SK-N-SH (cell line): ENCODE measurements at regions not wholly inside any gene's neighbourhood (a gene's known extent, or its start where the extent isn't known, plus 50 kb on each side); places are given as distances from the start of the nearest gene placed in this dataset.

Source experiments
- CTCF ChIA-PET: fragments of 300-600, 350-600 bp; formaldehyde crosslinking; extraction: SDS; loops from one replicate; lab custom pipeline; 2021; lab: Yijun Ruan, JAX
- POLR2A ChIA-PET: fragments of 350-600 bp; sonication (Branson Sonifier 250); formaldehyde crosslinking; extraction: SDS; loops from one replicate; lab custom pipeline; 2020; ENCODE audit warnings: antibody characterized with exemption, inconsistent platforms; lab: Yijun Ruan, JAX
- DNase-seq: peaks from one replicate; pipeline ENCODE4 v3.0.0; 2012
- H2AFZ ChIP-seq: fragments of 200-600 bp; sonication (generic); 2 replicates; pipeline ENCODE4 v1.8.1; 2016; ENCODE audit warnings: antibody characterized with exemption, mild to moderate bottlenecking, low read depth
- H3F3A ChIP-seq: fragments of 200-600 bp; sonication (generic); replicated peaks from 2 replicates; pipeline ENCODE3; 2016; ENCODE audit warnings: antibody characterized with exemption, mild to moderate bottlenecking; ENCODE audit not compliant: insufficient read depth
- H3K27ac ChIP-seq, 2 experiments: fragments of 200-500 bp in 1 of 2; fragments of 200-600 bp in 1 of 2; sonication (Bioruptor generic) in 1 of 2; sonication (generic), shearing (Covaris generic) in 1 of 2; 2 replicates each; pipeline versions ENCODE4 v1.5.1 to v1.6.1; 2014 to 2016; ENCODE audit warnings: low read depth in 2 of 2, inconsistent platforms in 1 of 2, low read length in 1 of 2, mild to moderate bottlenecking in 1 of 2, mixed read lengths in 1 of 2
- H3K27me3 ChIP-seq: fragments of 200-600 bp; sonication (generic), shearing (Covaris generic); 2 replicates; pipeline ENCODE4 v1.6.1; 2016; ENCODE audit warnings: mixed run types; ENCODE audit not compliant: insufficient read depth
- H3K36me3 ChIP-seq, 2 experiments: fragments of 200-500 bp in 1 of 2; fragments of 200-600 bp in 1 of 2; sonication (Bioruptor generic) in 1 of 2; sonication (generic) in 1 of 2; replicated peaks in 1 of 2; 2 replicates each; pipeline versions ENCODE3 to v1.5.1; 2014 to 2016; ENCODE audit warnings: low read length in 1 of 2, mild to moderate bottlenecking in 1 of 2; ENCODE audit not compliant: insufficient read depth in 2 of 2, control insufficient read depth in 1 of 2
- H3K4me1 ChIP-seq, 2 experiments: fragments of 200-500 bp in 1 of 2; fragments of 200-600 bp in 1 of 2; sonication (Bioruptor generic) in 1 of 2; sonication (generic), shearing (Covaris generic) in 1 of 2; 2 replicates each; pipeline versions ENCODE4 v1.5.1 to v1.6.1; 2014 to 2016; ENCODE audit warnings: low read depth in 1 of 2, low read length in 1 of 2, mixed run types in 1 of 2; ENCODE audit not compliant: insufficient read depth in 2 of 2, control insufficient read depth in 1 of 2
- H3K4me2 ChIP-seq: fragments of 200-600 bp; sonication (generic), shearing (Covaris generic); 2 replicates; pipeline ENCODE4 v1.6.1; 2017; ENCODE audit warnings: mixed run types
- H3K4me3 ChIP-seq, 2 experiments: fragments of 200-500 bp in 1 of 2; fragments of 200-600 bp in 1 of 2; sonication (Bioruptor generic) in 1 of 2; sonication (generic), shearing (Covaris generic) in 1 of 2; 2 replicates each; pipeline versions ENCODE4 v1.5.1 to v1.8.1; 2014 to 2016; ENCODE audit warnings: low read depth in 2 of 2, inconsistent platforms in 1 of 2, low read length in 1 of 2, mild to moderate bottlenecking in 1 of 2, mixed read lengths in 1 of 2, moderate library complexity in 1 of 2
- H3K79me2 ChIP-seq: fragments of 200-600 bp; sonication (generic); 2 replicates; pipeline ENCODE4 v1.8.1; 2017; ENCODE audit warnings: mild to moderate bottlenecking; ENCODE audit not compliant: insufficient read depth
- H3K9ac ChIP-seq: fragments of 200-600 bp; sonication (generic); 2 replicates; pipeline ENCODE4 v1.6.1; 2017; ENCODE audit warnings: mixed run types
- H3K9me2 ChIP-seq: fragments of 200-600 bp; sonication (generic); 2 replicates; pipeline ENCODE4 v1.6.1; 2017; ENCODE audit warnings: mixed run types
- H3K9me3 ChIP-seq: fragments of 200-600 bp; sonication (generic); 2 replicates; pipeline ENCODE4 v1.6.1; 2017; ENCODE audit warnings: mixed run types, mild to moderate bottlenecking, moderate library complexity
- H4K20me1 ChIP-seq: fragments of 200-600 bp; sonication (generic); 2 replicates; pipeline ENCODE4 v1.6.1; 2017; ENCODE audit warnings: mild to moderate bottlenecking, mixed run types; ENCODE audit not compliant: insufficient read depth
- CHD2 ChIP-seq: fragments of 150-350 bp; IDR thresholded peaks from 2 replicates; pipeline ENCODE4 v1.6.1; 2018; ENCODE audit warnings: low read length; ENCODE audit not compliant: partially characterized antibody
- CTCF ChIP-seq: fragments of 200-600 bp; sonication (generic); IDR thresholded peaks from 2 replicates; pipeline ENCODE4 v1.6.1; 2017; ENCODE audit warnings: antibody characterized with exemption, mild to moderate bottlenecking, moderate library complexity
- ELF1 ChIP-seq: IDR thresholded peaks from 2 replicates; pipeline ENCODE4 v1.4.0; 2012
- FOXM1 ChIP-seq: IDR thresholded peaks from 2 replicates; pipeline ENCODE4 v1.4.0; 2012; ENCODE audit warnings: low read depth, mild to moderate bottlenecking
- GATA2 ChIP-seq: sonication (generic); formaldehyde crosslinking; IDR thresholded peaks from 2 replicates; pipeline ENCODE4 v1.5.0; 2020; ENCODE audit warnings: mild to moderate bottlenecking, missing genetic modification reagents
- IRF3 ChIP-seq: fragments of 150-350 bp; IDR thresholded peaks from 2 replicates; pipeline ENCODE4 v1.6.1; 2016; ENCODE audit warnings: mild to moderate bottlenecking, low read depth, low read length
- MAX ChIP-seq: IDR thresholded peaks from 2 replicates; pipeline ENCODE4 v1.4.0; 2012; ENCODE audit warnings: low read depth
- MXI1 ChIP-seq: IDR thresholded peaks from 2 replicates; pipeline ENCODE4 v1.6.1; 2012; ENCODE audit warnings: mild to moderate bottlenecking, low read depth, low read length, improper control_type of control experiment
- POLR2AphosphoS5 ChIP-seq: IDR thresholded peaks from 2 replicates; pipeline ENCODE4 v1.6.1; 2012; ENCODE audit warnings: low read depth, low read length
- RXRA ChIP-seq: IDR thresholded peaks from 2 replicates; pipeline ENCODE4 v1.4.0; 2012; ENCODE audit warnings: low read depth, mild to moderate bottlenecking, borderline replicate concordance
- SIN3A ChIP-seq: IDR thresholded peaks from 2 replicates; pipeline ENCODE4 v1.6.1; 2012; ENCODE audit warnings: low read depth, mild to moderate bottlenecking, low read length, moderate library complexity, borderline replicate concordance
- SMC3 ChIP-seq: IDR thresholded peaks from 2 replicates; pipeline ENCODE4 v1.6.1; 2012; ENCODE audit warnings: low read depth, low read length, improper control_type of control experiment
- TEAD4 ChIP-seq: IDR thresholded peaks from 2 replicates; pipeline ENCODE4 v1.4.0; 2012; ENCODE audit warnings: mild to moderate bottlenecking, borderline replicate concordance; ENCODE audit not compliant: insufficient read depth
- USF1 ChIP-seq: IDR thresholded peaks from 2 replicates; pipeline ENCODE4 v1.4.0; 2012; ENCODE audit warnings: low read depth, borderline replicate concordance
- USF2 ChIP-seq: fragments of 150-350 bp; IDR thresholded peaks from 2 replicates; pipeline ENCODE4 v1.6.1; 2017; ENCODE audit warnings: antibody characterized with exemption, low read length, low read depth, borderline replicate concordance
- ZBTB33 ChIP-seq: IDR thresholded peaks from 2 replicates; pipeline ENCODE4 v1.4.0; 2012; ENCODE audit warnings: low read depth, borderline replicate concordance
- WGBS: methylation state at CpG from one replicate; pipeline ENCODE4 v1.1.6; 2017; ENCODE audit warnings: low lambda C conversion rate; 5-methylcytosine and 5-hydroxymethylcytosine counted together

- Histone ChIP-seq H3K9me2 (no peaks in the 10 kb centered on the region), H3K4me3 (no peak overlapping the region), H3K36me3 (no peaks in the 10 kb centered on the region), H3K4me1 (no peaks in the 10 kb centered on the region), H2AFZ (no peak overlapping the region), H3K27ac (no peak overlapping the region), H3K9me3 (peaks cover 3% of the 10 kb centered on the region; the same call in 1 of the 2 replicates), H3K4me2 (no peak overlapping the region), H3K9ac (no peak overlapping the region), H3K79me2 (no peaks in the 10 kb centered on the region), H4K20me1 (no peaks in the 10 kb centered on the region), H3F3A (no peaks in the 10 kb centered on the region), H3K27me3 (no peaks in the 10 kb centered on the region)
- peak; percentile 2 for DNase-seq
- 77% methylated on average over 65 of the region's 65 CpGs for WGBS
- ChIA-PET POLR2A (no interaction called here), CTCF (no interaction called here)
- TF ChIP-seq CHD2: no peak
- TF ChIP-seq GATA2 (CRISPR knock-in tag): no peak
- no peak for TF ChIP-seq ELF1
- no peak for TF ChIP-seq SIN3A
- no peak for TF ChIP-seq USF1
- no peak for TF ChIP-seq IRF3
- TF ChIP-seq RXRA: no peak
- no peak for TF ChIP-seq POLR2AphosphoS5
These were observed 637.0 kb downstream of the ZNF716 start for GRCh38 chr7:58086871-58087535.

GRCh38 chr7:58087536-58088190 lies 637.7 kb downstream of the ZNF716 start:
- Histone ChIP-seq H3K79me2 (no peaks in the 10 kb centered on the region), H3K4me1 (no peaks in the 10 kb centered on the region), H3K27ac (no peak overlapping the region), H3K9me3 (peaks cover 3% of the 10 kb centered on the region; the same call in 1 of the 2 replicates), H3K9me2 (no peaks in the 10 kb centered on the region), H2AFZ (no peak overlapping the region), H3K9ac (no peak overlapping the region), H3K27me3 (no peaks in the 10 kb centered on the region), H3K4me3 (no peak overlapping the region), H4K20me1 (no peaks in the 10 kb centered on the region), H3K36me3 (no peaks in the 10 kb centered on the region), H3F3A (no peaks in the 10 kb centered on the region), H3K4me2 (no peak overlapping the region)
- WGBS: 75% methylated on average over 56 of the region's 56 CpGs
- DNase-seq: peak; percentile 1
- ChIA-PET CTCF (no interaction called here), POLR2A (no interaction called here)
- TF ChIP-seq RXRA (no peak), MXI1 (no peak), ELF1 (no peak), FOXM1 (no peak), TEAD4 (no peak), SIN3A (no peak), CTCF (no peak), ZBTB33 (no peak), USF2 (no peak), MAX (no peak), SMC3 (no peak)
